Brain microvascular endothelial cell (primary cell): ENCODE measurements at regions not wholly inside any gene's neighbourhood (a gene's known extent, or its start where the extent isn't known, plus 50 kb on each side); places are given as distances from the start of the nearest gene placed in this dataset.

Experiments
- DNase-seq: peaks from one replicate; pipeline ENCODE4 v3.0.0-alpha.2; 2020
- H3K27ac ChIP-seq: fragments of 250-450 bp; sonication (Bioruptor Pico); 2 replicates; pipeline ENCODE4 v1.5.1; 2020; ENCODE audit warnings: mild to moderate bottlenecking, moderate library complexity
- H3K27me3 ChIP-seq: fragments of 250-450 bp; sonication (Bioruptor Pico); replicated peaks from 2 replicates; pipeline ENCODE4 v1.5.1; 2020; ENCODE audit warnings: mild to moderate bottlenecking
- H3K36me3 ChIP-seq: fragments of 250-450 bp; sonication (Bioruptor Pico); replicated peaks from 2 replicates; pipeline ENCODE4 v1.5.1; 2020; ENCODE audit warnings: mild to moderate bottlenecking
- H3K4me3 ChIP-seq: 2 replicates; pipeline ENCODE4 v1.5.1; 2011; ENCODE audit warnings: low read depth, mild to moderate bottlenecking, control low read depth, low read length, moderate library complexity
- in situ Hi-C: cut with HindIII; loops from 2 replicates; pipeline ENCODE4 v1.10.0; 2017; ENCODE audit warnings: low sequenced_read_pairs, low pct_ligation_motif_present
- TF ChIP-seq, protein P1 (sequence below): IDR thresholded peaks from 2 replicates; pipeline ENCODE4 v1.5.1; 2011; ENCODE audit warnings: low read depth, mild to moderate bottlenecking, moderate library complexity, low read length, control low read depth, inconsistent platforms; ENCODE audit errors: missing control alignments

GRCh38 chr7:19853261-19853832, 79.9 kb upstream of the TMEM196 start:
- TF ChIP-seq, protein P1, sequence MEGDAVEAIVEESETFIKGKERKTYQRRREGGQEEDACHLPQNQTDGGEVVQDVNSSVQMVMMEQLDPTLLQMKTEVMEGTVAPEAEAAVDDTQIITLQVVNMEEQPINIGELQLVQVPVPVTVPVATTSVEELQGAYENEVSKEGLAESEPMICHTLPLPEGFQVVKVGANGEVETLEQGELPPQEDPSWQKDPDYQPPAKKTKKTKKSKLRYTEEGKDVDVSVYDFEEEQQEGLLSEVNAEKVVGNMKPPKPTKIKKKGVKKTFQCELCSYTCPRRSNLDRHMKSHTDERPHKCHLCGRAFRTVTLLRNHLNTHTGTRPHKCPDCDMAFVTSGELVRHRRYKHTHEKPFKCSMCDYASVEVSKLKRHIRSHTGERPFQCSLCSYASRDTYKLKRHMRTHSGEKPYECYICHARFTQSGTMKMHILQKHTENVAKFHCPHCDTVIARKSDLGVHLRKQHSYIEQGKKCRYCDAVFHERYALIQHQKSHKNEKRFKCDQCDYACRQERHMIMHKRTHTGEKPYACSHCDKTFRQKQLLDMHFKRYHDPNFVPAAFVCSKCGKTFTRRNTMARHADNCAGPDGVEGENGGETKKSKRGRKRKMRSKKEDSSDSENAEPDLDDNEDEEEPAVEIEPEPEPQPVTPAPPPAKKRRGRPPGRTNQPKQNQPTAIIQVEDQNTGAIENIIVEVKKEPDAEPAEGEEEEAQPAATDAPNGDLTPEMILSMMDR: no peak
- Histone ChIP-seq H3K4me3 (no peak overlapping the region), H3K27me3 (no peaks in the 10 kb centered on the region), H3K27ac (no peak overlapping the region), H3K36me3 (no peaks in the 10 kb centered on the region)
- DNase-seq: no peak
- in situ Hi-C loops: no loop called here

DNA sequence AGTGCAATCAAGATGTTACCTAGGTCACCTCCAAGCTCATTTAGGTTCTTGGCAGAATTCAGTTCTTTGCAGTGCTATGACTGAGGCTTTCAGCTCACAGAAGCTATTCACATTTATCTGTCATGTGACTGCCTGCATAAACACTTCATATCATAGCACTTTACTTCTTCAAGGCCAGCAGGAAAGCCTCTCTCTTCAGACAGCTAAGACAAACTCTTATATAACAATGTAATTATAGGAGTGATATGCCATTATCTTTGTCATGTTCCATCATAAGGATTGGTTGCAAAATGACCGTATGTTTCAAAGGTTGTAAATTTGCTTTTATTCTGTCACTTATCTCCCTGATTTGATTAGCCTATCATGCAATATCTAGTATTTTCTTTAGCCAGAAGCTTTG, 78.8 kb upstream of the TMEM196 start:
- in situ Hi-C loops: no loop called here
- H3K36me3 ChIP-seq: no peaks in the 10 kb centered on the region
- H3K27me3 ChIP-seq: no peaks in the 10 kb centered on the region
- no peak for DNase-seq
- H3K4me3 ChIP-seq: no peak overlapping the region
- TF ChIP-seq, protein P1: no peak
- no peak overlapping the region for H3K27ac ChIP-seq

DNA sequence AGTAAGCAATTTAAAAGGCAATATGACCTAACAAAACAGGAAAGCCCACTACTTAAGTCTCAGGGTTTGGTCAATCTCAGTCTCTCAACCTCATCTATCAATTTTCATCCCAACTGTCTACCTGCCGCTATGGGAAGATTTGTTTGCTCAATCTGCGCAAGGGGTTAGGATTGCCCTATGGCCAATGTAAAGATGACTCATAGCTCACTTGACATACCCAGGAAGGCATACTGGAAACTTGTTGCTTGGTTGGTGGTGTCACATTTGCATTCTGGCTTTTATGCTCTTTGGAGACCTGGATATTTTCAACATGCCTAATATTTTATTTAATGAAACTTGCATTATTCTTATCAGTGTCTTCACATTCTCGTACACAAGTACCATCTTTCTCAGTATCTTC, 78.1 kb upstream of the TMEM196 start:
- TF ChIP-seq, protein P1: no peak
- in situ Hi-C loops: no loop called here
- no peaks in the 10 kb centered on the region for H3K27me3 ChIP-seq
- H3K27ac ChIP-seq: no peak overlapping the region
- no peaks in the 10 kb centered on the region for H3K36me3 ChIP-seq
- H3K4me3 ChIP-seq: no peak overlapping the region
- DNase-seq: no peak

DNA sequence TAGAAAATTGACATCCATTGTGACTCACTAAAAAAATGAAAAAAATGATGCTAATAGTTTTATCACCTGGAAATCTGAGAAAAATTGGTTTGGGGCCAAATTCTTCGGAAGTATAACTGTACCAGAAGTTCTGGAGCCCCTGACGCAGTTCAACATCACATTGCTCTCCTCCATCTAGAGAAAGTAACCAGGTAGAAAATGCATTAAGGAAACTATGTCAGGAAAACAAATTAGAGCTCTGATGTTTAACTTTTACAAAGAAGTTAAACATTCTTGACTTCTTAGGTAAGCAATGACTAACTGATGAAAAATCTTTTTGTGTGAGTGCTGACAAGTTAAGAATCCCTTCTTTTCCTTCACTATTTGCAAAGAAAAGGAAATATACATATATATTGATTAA, 61.1 kb upstream of the TMEM196 start:
- no peak for DNase-seq
- TF ChIP-seq, protein P1: no peak
- Histone ChIP-seq H3K36me3 (no peaks in the 10 kb centered on the region), H3K4me3 (no peak overlapping the region), H3K27ac (no peak overlapping the region), H3K27me3 (no peaks in the 10 kb centered on the region)
- in situ Hi-C loops: no loop called here

- Histone ChIP-seq H3K36me3 (no peaks in the 10 kb centered on the region), H3K27me3 (no peaks in the 10 kb centered on the region), H3K27ac (no peak overlapping the region), H3K4me3 (no peak overlapping the region)
- in situ Hi-C loops: no loop called here
- no peak for DNase-seq
- TF ChIP-seq, protein P1: no peak
Measured at GRCh38 chr7:19830604-19831003, 57.2 kb upstream of the TMEM196 start.
